ENCODE measurements at regions not wholly inside any gene's neighbourhood (a gene's known extent, or its start where the extent isn't known, plus 50 kb on each side); places are given as distances from the start of the nearest gene placed in this dataset.
"Not testable (repeated sequence)": the region's sequence is repeated elsewhere in the genome, so short reads cannot be mapped to it uniquely, and the experiment has no call there.

GRCh38 chr3:192992361-192992760 is 74.7 kb upstream of the MB21D2 start:
- Histone ChIP-seq H3K9me2 (ENCODE audit: insufficient read depth) (no peaks in the 10 kb centered on the region), H4K20me1 (ENCODE audit: insufficient read depth) (no peaks in the 10 kb centered on the region), H3K36me3 (ENCODE audit: low read depth) (no peaks in the 10 kb centered on the region), H3F3A (ENCODE audit: insufficient read depth, low read depth) (no peaks in the 10 kb centered on the region), H3K4me2 (no peak overlapping the region), H3K4me3 (no peak overlapping the region), H3K9me3 (ENCODE audit: insufficient read depth, low read depth) (no peaks in the 10 kb centered on the region), H3K79me2 (ENCODE audit: low read depth) (no peaks in the 10 kb centered on the region), H2AFZ (no peak overlapping the region), H3K27me3 (ENCODE audit: insufficient read depth, low read depth) (no peaks in the 10 kb centered on the region), H3K4me1 (replicated peaks; ENCODE audit: insufficient read depth) (no peaks in the 10 kb centered on the region), H3K27ac (no peak overlapping the region)
- no peak for TF ChIP-seq CTCF (conservative IDR thresholded peaks at IDR 0.05)
- no peak for TF ChIP-seq EZH2 (IDR thresholded peaks at IDR 0.05; ENCODE audit: low read depth)
- ChIA-PET POLR2A (ENCODE audit: unreplicated experiment) (no interaction called here), CTCF (no interaction called here)
- DNase-seq: no peak
- intact Hi-C loops (cut with micrococcal nuclease; ENCODE audit: unreplicated experiment): no loop called here
- no TSS peak for BruUV-seq (replicated peaks)

- intact Hi-C loops (cut with micrococcal nuclease; ENCODE audit: unreplicated experiment): no loop called here
- CTCF ChIA-PET: no interaction called here
These were observed 75.8 kb upstream of the MB21D2 start for GRCh38 chr3:192993411-192993810.

GRCh38 chr3:193001113-193001512 is 83.5 kb upstream of the MB21D2 start:
- DNase-seq; H4K20me1 ChIP-seq (ENCODE audit: insufficient read depth); BruUV-seq (replicated peaks); H3K9me2 ChIP-seq (ENCODE audit: insufficient read depth); H3K27ac ChIP-seq; H3K79me2 ChIP-seq (ENCODE audit: low read depth); H3K9me3 ChIP-seq (ENCODE audit: insufficient read depth, low read depth); H3K4me3 ChIP-seq; H3F3A ChIP-seq (ENCODE audit: insufficient read depth, low read depth); H3K27me3 ChIP-seq (ENCODE audit: insufficient read depth, low read depth); H2AFZ ChIP-seq; intact Hi-C loops (cut with micrococcal nuclease; ENCODE audit: unreplicated experiment); H3K36me3 ChIP-seq (ENCODE audit: low read depth); CTCF ChIA-PET; H3K4me2 ChIP-seq; POLR2A ChIA-PET (ENCODE audit: unreplicated experiment); H3K4me1 ChIP-seq (replicated peaks; ENCODE audit: insufficient read depth): not testable (repeated sequence)

More at GRCh38 chr3:192993411-192993810, 75.8 kb upstream of the MB21D2 start:
- POLR2A ChIA-PET (ENCODE audit: unreplicated experiment): no interaction called here
- no peak overlapping the region for H3K27ac ChIP-seq
- no peaks in the 10 kb centered on the region for H3K9me2 ChIP-seq (ENCODE audit: insufficient read depth)
- no peaks in the 10 kb centered on the region for H3F3A ChIP-seq (ENCODE audit: insufficient read depth, low read depth)
- H3K27me3 ChIP-seq (ENCODE audit: insufficient read depth, low read depth): no peaks in the 10 kb centered on the region
- no TSS peak for BruUV-seq (replicated peaks)
- H3K4me3 ChIP-seq: no peak overlapping the region
- H3K36me3 ChIP-seq (ENCODE audit: low read depth): no peaks in the 10 kb centered on the region
- no peaks in the 10 kb centered on the region for H4K20me1 ChIP-seq (ENCODE audit: insufficient read depth)
- no peaks in the 10 kb centered on the region for H3K9me3 ChIP-seq (ENCODE audit: insufficient read depth, low read depth)
- H2AFZ ChIP-seq: no peak overlapping the region
- no peaks in the 10 kb centered on the region for H3K79me2 ChIP-seq (ENCODE audit: low read depth)
- TF ChIP-seq CTCF (conservative IDR thresholded peaks at IDR 0.05) (no peak), EZH2 (IDR thresholded peaks at IDR 0.05; ENCODE audit: low read depth) (no peak)
- no peak overlapping the region for H3K4me2 ChIP-seq
- no peak for DNase-seq
- H3K4me1 ChIP-seq (replicated peaks; ENCODE audit: insufficient read depth): no peaks in the 10 kb centered on the region

- H4K20me1 ChIP-seq (ENCODE audit: insufficient read depth); BruUV-seq (replicated peaks); H3K4me1 ChIP-seq (replicated peaks; ENCODE audit: insufficient read depth); H3K27ac ChIP-seq; DNase-seq; H3K4me3 ChIP-seq; H2AFZ ChIP-seq; intact Hi-C loops (cut with micrococcal nuclease; ENCODE audit: unreplicated experiment); H3F3A ChIP-seq (ENCODE audit: insufficient read depth, low read depth); H3K9me2 ChIP-seq (ENCODE audit: insufficient read depth); H3K36me3 ChIP-seq (ENCODE audit: low read depth); POLR2A ChIA-PET (ENCODE audit: unreplicated experiment); H3K79me2 ChIP-seq (ENCODE audit: low read depth); H3K4me2 ChIP-seq; H3K9me3 ChIP-seq (ENCODE audit: insufficient read depth, low read depth); H3K27me3 ChIP-seq (ENCODE audit: insufficient read depth, low read depth); CTCF ChIA-PET: not testable (repeated sequence)
These were observed 86.0 kb upstream of the MB21D2 start for GRCh38 chr3:193003624-193004023.

All from PC-9 (cell line).